ENCODE measurements at regions not wholly inside any gene's neighbourhood (a gene's known extent, or its start where the extent isn't known, plus 50 kb on each side); places are given as distances from the start of the nearest gene placed in this dataset.

DNA sequence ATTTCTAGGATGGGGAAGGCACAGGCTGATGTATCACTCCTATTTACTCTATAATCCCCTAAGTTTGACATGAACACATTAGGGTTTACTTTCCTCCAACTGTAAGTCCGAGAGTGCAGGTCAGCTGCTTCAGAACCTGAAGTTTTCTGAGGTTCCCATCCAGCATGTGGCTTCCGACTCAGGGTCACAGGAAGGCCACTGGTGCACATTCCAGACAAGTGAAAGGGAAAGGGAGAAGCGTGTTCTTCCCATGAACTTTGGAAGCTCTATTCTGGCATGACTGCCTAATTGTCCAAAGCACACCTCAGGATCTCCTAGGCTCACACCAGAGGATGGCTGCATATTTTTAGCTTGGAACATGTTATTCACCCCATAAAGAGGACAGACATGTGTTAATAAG is 602.6 kb downstream of the SEMA5A start:
- DNase-seq = no peak

- DNase-seq = no peak
Observed at GRCh38 chr5:8944005-8944404, 601.9 kb downstream of the SEMA5A start.

DNA sequence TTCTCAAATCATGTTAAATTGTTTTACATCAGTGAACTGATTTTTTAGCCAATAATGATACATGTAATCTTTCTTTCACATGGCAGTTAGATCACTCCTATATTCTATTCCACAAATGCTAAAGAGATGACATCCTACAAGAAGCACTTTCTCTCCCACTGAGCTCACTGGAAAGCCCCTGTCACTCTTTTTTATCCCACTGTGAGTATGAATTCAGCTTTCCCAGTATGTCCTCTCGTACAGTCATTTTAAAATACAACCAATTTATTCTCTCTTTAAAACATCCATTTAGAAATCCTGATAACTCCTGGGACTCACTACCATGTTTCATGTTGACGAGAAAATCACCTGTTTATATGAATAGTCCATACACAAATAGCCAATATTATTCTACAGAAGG is 599.9 kb downstream of the SEMA5A start:
- no peak for DNase-seq

DNA sequence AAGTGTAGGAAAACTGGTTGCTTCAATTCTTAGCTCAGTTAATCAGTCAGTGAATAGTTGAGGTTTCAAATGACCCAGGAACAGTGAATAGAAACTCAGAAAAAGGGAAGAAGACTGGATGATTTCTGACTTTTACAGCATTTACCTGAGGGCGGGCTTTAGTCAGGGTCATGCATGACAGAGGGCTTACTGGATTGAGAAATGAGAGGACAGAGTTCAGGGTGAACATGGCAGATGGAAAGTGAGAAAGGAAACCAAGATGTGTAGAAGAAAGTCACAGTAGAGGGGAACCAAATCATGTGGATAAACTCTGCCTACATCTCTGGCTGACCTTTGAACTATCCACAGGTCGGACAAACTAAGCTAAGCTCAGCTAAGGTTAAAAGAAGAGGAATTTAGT is 596.0 kb downstream of the SEMA5A start:
- no peak for DNase-seq

- DNase-seq = no peak
Observed at GRCh38 chr5:8952147-8952546, 593.7 kb downstream of the SEMA5A start.

DNA sequence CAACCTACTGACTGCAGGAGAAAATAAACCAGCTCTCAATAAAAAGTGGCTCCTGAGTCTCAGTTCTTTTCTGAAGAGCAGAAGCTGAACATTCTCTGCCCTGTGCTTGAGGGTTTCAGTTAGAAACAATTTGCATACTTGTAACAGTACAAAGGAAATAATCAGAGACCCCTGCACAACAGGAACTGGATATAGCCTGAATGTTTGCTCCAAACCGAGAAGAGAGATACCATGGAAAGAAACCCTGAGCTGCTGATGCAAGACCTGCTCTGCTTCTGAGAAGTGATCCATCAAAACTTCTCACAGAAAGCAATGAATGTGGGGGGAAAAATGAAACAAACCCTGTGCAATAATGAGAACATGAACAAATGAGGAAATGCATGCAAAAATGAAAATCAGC is 592.9 kb downstream of the SEMA5A start:
- DNase-seq = no peak

DNA sequence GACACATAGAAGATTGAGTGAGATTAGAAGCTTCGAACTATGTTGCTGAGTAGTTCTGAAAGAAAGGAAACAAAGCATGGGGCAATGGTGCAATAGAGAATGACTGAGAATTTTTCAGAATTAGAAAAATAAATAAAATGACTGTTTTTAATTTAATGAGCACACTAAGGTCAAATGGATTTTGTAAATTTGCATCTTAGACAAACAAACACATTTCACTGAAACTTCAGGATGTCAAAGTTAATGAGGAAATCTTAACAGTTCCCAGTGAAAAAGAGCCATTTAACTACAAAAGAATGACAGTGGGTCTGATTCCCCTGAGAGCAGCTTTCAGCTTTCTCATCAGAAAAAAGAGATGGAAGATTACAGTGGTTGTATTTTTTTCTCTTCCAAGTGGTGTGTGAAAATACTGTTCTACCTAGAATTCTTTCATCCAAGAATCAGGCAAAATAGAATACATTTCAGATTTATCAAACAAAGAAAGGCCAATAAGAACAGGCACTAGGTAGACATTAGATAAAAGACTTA is 591.9 kb downstream of the SEMA5A start:
- DNase-seq = no peak

DNA sequence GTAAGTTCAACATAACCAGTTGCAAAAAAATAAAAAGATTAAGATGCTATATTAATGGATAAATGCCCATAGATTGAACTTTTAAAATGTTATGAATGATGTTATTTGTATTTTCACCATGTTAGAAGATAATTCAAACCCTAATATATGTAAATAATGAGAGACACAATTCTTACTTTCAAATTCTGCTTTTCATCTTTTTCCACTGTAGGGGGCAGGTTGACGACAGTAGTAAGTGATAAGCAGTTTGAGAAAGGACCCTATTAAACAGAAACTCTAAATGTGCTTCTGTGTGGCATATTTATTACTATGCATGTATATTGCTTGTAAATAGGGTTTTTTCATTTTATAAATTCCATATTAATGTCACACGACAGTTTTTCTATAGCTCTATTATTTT is 591.1 kb downstream of the SEMA5A start:
- DNase-seq = no peak

DNA sequence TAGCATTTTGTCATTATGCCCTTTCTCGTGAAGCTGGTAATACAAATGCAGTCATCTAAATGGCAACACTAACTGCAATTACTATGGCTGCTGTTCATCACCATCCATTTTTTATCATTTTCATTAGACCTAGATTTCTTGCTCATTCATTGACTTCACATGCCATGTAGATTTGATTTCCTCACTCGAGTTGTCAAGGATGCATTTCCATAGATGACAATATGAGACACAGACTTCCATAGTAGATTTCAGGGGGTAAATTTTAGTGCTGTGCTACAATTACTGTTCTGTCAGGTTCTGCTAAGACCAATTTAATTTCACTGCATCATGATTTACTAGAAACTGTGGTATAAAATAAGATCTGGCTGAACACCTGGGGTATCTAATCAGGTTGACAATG is 589.2 kb downstream of the SEMA5A start:
- DNase-seq = no peak

GRCh38 chr5:8958602-8959001 is 587.3 kb downstream of the SEMA5A start:
- no peak for DNase-seq

DNA sequence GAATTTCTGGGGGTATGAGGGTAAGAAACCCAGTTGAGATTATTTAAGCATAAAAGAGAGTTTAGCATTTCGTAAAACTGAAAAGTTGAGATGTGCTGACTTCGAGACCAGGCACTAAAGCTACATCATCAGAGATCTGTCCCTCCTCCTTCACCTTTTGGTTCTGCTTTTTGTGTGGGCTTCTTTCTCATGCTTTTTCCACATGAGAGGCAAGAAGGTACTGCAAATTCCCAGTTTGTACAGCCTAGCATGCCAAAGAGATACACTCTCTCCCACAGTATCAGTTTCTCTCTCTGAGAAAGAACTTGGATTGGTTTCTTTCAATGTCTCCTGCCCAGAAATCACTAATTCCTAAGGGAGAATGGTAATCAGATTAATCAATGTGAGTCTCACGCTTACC is 584.7 kb downstream of the SEMA5A start:
- no peak for DNase-seq

DNA sequence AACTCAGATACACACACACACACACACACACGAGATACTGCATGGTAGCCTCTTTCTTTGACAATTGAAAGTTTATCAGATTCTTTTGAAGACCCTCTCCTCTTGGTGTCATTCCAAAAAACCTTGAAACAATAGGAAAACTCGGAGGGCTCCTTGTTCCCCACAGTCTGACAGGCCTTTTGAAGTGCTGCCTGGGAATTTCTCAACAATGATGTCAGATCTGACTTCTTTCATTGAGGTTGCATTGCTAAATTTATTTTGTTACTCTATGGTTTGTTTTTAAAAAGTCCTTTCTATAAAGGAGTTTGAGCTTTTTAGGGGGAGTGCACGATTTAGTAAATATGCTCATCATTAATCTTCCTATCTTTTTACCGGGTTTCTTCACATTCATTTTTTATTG is 583.9 kb downstream of the SEMA5A start:
- DNase-seq = no peak

DNA sequence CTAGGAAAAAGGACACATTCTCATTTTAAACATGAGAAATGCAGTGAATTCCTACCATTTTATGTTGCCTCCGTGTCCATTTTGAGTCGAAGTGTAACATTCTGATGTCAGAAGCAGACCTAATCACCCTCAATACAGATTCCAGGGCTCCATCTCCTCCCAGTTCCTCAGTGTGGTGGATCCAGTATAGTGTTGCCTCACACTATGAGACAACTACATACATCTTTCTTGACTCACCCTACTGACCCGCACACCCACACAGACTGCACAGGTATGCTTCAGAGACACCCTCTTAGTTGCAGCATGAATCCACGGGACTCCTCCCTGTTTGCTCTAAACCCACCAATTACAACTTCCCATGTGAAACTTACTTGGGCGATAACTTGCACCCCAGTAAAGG is 564.9 kb downstream of the SEMA5A start:
- no peak for DNase-seq

DNA sequence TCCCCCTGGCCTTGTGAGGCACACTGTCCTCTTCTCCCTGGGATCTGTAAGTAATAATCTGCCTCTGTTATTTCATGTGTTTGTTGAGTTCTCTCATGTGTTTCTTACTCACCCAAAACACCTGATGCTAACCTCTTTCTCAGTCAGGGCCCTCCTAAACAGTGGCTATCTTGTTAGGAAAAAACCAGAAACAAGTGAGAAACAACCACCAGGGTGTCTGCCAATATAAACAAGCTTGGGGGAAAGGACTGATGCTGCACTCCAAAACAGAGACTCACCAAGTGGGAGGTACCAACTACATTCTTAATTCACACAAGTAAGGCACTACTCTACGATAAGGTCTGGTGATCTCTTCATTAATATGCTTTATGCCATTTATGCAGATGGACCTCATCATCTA is 564.4 kb downstream of the SEMA5A start:
- no peak for DNase-seq

- no peak for DNase-seq
Observed at GRCh38 chr5:8984386-8984785, 561.5 kb downstream of the SEMA5A start.

Data from NCI-H1436 treated with DMSO at 0.1 percent for 48 hours (cell line).